ENCODE measurements at regions not wholly inside any gene's neighbourhood (a gene's known extent, or its start where the extent isn't known, plus 50 kb on each side); places are given as distances from the start of the nearest gene placed in this dataset.

- Histone ChIP-seq H3F3A (ENCODE audit: low read depth) (no peaks in the 10 kb centered on the region), H3K4me1 (ENCODE audit: insufficient read depth, low read length, poor library complexity, severe bottlenecking) (no peaks in the 10 kb centered on the region), H3K36me3 (ENCODE audit: insufficient read depth, low read length) (no peaks in the 10 kb centered on the region), H3K9me3 (ENCODE audit: insufficient read depth, low read depth, low read length) (no peaks in the 10 kb centered on the region), H3K27me3 (ENCODE audit: insufficient read depth, low read length, poor library complexity, severe bottlenecking) (no peaks in the 10 kb centered on the region), H4K20me1 (ENCODE audit: insufficient read depth, low read length, poor library complexity, severe bottlenecking) (no peaks in the 10 kb centered on the region), H3K79me2 (ENCODE audit: insufficient read depth, low read length) (no peaks in the 10 kb centered on the region), H3K4me2 (ENCODE audit: low read depth, low read length, poor library complexity, severe bottlenecking) (no peak overlapping the region), H3K4me3 (ENCODE audit: low read length, poor library complexity, severe bottlenecking) (no peak overlapping the region), H3K9ac (ENCODE audit: low read depth, low read length, poor library complexity, severe bottlenecking) (no peak overlapping the region), H3K9me2 (replicated peaks; ENCODE audit: low read depth, low read length) (no peaks in the 10 kb centered on the region), H2AFZ (ENCODE audit: low read length) (no peak overlapping the region)
- TF ChIP-seq, protein P1, sequence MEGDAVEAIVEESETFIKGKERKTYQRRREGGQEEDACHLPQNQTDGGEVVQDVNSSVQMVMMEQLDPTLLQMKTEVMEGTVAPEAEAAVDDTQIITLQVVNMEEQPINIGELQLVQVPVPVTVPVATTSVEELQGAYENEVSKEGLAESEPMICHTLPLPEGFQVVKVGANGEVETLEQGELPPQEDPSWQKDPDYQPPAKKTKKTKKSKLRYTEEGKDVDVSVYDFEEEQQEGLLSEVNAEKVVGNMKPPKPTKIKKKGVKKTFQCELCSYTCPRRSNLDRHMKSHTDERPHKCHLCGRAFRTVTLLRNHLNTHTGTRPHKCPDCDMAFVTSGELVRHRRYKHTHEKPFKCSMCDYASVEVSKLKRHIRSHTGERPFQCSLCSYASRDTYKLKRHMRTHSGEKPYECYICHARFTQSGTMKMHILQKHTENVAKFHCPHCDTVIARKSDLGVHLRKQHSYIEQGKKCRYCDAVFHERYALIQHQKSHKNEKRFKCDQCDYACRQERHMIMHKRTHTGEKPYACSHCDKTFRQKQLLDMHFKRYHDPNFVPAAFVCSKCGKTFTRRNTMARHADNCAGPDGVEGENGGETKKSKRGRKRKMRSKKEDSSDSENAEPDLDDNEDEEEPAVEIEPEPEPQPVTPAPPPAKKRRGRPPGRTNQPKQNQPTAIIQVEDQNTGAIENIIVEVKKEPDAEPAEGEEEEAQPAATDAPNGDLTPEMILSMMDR (conservative IDR thresholded peaks at IDR 0.05; ENCODE audit: low read length) = no peak
- no peak for TF ChIP-seq EZH2phosphoT487 (IDR thresholded peaks at IDR 0.05; ENCODE audit: borderline replicate concordance)
Observed at GRCh38 chr4:31383767-31384166, 663.6 kb downstream of the PCDH7 start.

DNA sequence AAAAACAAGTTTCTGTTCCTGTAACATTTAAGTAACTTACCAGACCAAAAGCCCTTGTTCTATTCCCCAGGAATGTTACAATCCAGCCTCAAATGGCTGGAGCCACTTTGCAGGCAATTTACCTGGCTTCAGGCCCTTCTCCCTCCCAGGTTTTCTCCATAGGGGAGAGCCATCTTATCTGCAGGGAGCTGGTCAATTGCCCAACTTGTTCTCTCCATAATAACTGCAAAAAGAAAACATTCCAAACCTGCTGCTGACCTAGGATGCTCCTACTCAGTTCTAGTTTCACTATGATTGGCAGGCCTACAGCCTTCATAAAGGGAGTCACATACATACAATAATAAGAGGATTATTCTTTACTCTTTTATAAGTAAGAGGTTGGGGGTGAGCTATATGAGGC lies 670.7 kb downstream of the PCDH7 start:
- Histone ChIP-seq H3K4me2 (ENCODE audit: low read depth, low read length, poor library complexity, severe bottlenecking) (no peak overlapping the region), H3K27me3 (ENCODE audit: insufficient read depth, low read length, poor library complexity, severe bottlenecking) (no peaks in the 10 kb centered on the region), H3K9me3 (ENCODE audit: insufficient read depth, low read depth, low read length) (no peaks in the 10 kb centered on the region), H3K36me3 (ENCODE audit: insufficient read depth, low read length) (no peaks in the 10 kb centered on the region), H3K9ac (ENCODE audit: low read depth, low read length, poor library complexity, severe bottlenecking) (no peak overlapping the region), H3K4me1 (ENCODE audit: insufficient read depth, low read length, poor library complexity, severe bottlenecking) (no peaks in the 10 kb centered on the region), H4K20me1 (ENCODE audit: insufficient read depth, low read length, poor library complexity, severe bottlenecking) (no peaks in the 10 kb centered on the region), H2AFZ (ENCODE audit: low read length) (no peak overlapping the region), H3K4me3 (ENCODE audit: low read length, poor library complexity, severe bottlenecking) (no peak overlapping the region), H3F3A (ENCODE audit: low read depth) (no peaks in the 10 kb centered on the region), H3K79me2 (ENCODE audit: insufficient read depth, low read length) (no peaks in the 10 kb centered on the region), H3K9me2 (replicated peaks; ENCODE audit: low read depth, low read length) (no peaks in the 10 kb centered on the region)
- TF ChIP-seq EZH2phosphoT487 (IDR thresholded peaks at IDR 0.05; ENCODE audit: borderline replicate concordance) = no peak
- TF ChIP-seq, protein P1 (conservative IDR thresholded peaks at IDR 0.05; ENCODE audit: low read length) = no peak

GRCh38 chr4:31391976-31392375 lies 671.8 kb downstream of the PCDH7 start:
- Histone ChIP-seq H3K4me1 (ENCODE audit: insufficient read depth, low read length, poor library complexity, severe bottlenecking) (no peaks in the 10 kb centered on the region), H2AFZ (ENCODE audit: low read length) (no peak overlapping the region), H3F3A (ENCODE audit: low read depth) (no peaks in the 10 kb centered on the region), H3K9me3 (ENCODE audit: insufficient read depth, low read depth, low read length) (no peaks in the 10 kb centered on the region), H3K4me2 (ENCODE audit: low read depth, low read length, poor library complexity, severe bottlenecking) (no peak overlapping the region), H4K20me1 (ENCODE audit: insufficient read depth, low read length, poor library complexity, severe bottlenecking) (no peaks in the 10 kb centered on the region), H3K79me2 (ENCODE audit: insufficient read depth, low read length) (no peaks in the 10 kb centered on the region), H3K9ac (ENCODE audit: low read depth, low read length, poor library complexity, severe bottlenecking) (no peak overlapping the region), H3K36me3 (ENCODE audit: insufficient read depth, low read length) (no peaks in the 10 kb centered on the region), H3K27me3 (ENCODE audit: insufficient read depth, low read length, poor library complexity, severe bottlenecking) (no peaks in the 10 kb centered on the region), H3K4me3 (ENCODE audit: low read length, poor library complexity, severe bottlenecking) (no peak overlapping the region), H3K9me2 (replicated peaks; ENCODE audit: low read depth, low read length) (no peaks in the 10 kb centered on the region)
- TF ChIP-seq, protein P1 (conservative IDR thresholded peaks at IDR 0.05; ENCODE audit: low read length) = no peak
- TF ChIP-seq EZH2phosphoT487 (IDR thresholded peaks at IDR 0.05; ENCODE audit: borderline replicate concordance) = no peak

All from Loucy (cell line).